ENCODE measurements at regions not wholly inside any gene's neighbourhood (a gene's known extent, or its start where the extent isn't known, plus 50 kb on each side); places are given as distances from the start of the nearest gene placed in this dataset.

DNA sequence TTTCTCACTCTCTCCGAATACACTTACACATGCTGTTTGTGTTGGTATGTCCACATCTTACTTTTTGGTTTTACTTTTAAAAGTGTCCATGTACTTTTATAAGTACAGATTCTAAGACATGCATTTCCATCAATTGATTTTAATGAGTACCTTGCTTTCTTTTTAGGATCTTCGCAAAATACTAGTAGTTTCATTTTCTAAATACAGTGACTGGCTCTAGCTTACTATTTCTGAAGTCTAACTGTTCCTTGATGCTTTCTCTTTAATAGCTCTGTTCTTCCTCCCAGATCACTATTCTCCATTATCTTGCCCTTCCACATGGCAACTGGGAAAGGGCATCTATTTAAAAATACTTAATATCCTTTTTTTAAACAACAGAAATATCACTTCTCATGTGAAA is 164.1 kb downstream of the KITLG start:
- DNase-seq (ENCODE audit: low read depth) (no peak), FAIRE-seq (no peak)
- TF ChIP-seq, protein P1, sequence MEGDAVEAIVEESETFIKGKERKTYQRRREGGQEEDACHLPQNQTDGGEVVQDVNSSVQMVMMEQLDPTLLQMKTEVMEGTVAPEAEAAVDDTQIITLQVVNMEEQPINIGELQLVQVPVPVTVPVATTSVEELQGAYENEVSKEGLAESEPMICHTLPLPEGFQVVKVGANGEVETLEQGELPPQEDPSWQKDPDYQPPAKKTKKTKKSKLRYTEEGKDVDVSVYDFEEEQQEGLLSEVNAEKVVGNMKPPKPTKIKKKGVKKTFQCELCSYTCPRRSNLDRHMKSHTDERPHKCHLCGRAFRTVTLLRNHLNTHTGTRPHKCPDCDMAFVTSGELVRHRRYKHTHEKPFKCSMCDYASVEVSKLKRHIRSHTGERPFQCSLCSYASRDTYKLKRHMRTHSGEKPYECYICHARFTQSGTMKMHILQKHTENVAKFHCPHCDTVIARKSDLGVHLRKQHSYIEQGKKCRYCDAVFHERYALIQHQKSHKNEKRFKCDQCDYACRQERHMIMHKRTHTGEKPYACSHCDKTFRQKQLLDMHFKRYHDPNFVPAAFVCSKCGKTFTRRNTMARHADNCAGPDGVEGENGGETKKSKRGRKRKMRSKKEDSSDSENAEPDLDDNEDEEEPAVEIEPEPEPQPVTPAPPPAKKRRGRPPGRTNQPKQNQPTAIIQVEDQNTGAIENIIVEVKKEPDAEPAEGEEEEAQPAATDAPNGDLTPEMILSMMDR (IDR thresholded peaks at IDR 0.05; ENCODE audit: insufficient read depth, low read depth, low read length) = no peak
- no peak for TF ChIP-seq EZH2 (IDR thresholded peaks at IDR 0.05; ENCODE audit: insufficient read depth, low read length)
- H3K27me3 ChIP-seq (ENCODE audit: insufficient read depth, low read length) = no peaks in the 10 kb centered on the region
- H3K9ac ChIP-seq (ENCODE audit: low read length) = no peak overlapping the region
- H3K9me3 ChIP-seq (ENCODE audit: insufficient read depth, low read depth, low read length) = no peaks in the 10 kb centered on the region
- peaks cover 18% of the 10 kb centered on the region for H3K4me1 ChIP-seq (ENCODE audit: insufficient read depth, low read length)
- H3K79me2 ChIP-seq (ENCODE audit: insufficient read depth, low read length) = peaks cover 2% of the 10 kb centered on the region
- H3K4me2 ChIP-seq (ENCODE audit: low read length) = peak overlapping the region; percentile 66
- H3K4me3 Mint-ChIP-seq (ENCODE audit: unreplicated experiment) = no peak overlapping the region
- H3K27me3 Mint-ChIP-seq (ENCODE audit: low read depth, unreplicated experiment) = no peaks in the 10 kb centered on the region
- peaks cover 5% of the 10 kb centered on the region for H3K4me1 Mint-ChIP-seq (ENCODE audit: low read depth, unreplicated experiment)
- H3K27ac Mint-ChIP-seq (ENCODE audit: unreplicated experiment) = no peak overlapping the region
- H4K20me1 ChIP-seq (ENCODE audit: insufficient read depth, low read length) = no peaks in the 10 kb centered on the region
- H3K36me3 Mint-ChIP-seq (ENCODE audit: low read depth, unreplicated experiment) = no peaks in the 10 kb centered on the region
- H3K27ac ChIP-seq (ENCODE audit: low read depth, low read length) = no peak overlapping the region
- no peaks in the 10 kb centered on the region for H3K9me3 Mint-ChIP-seq (ENCODE audit: unreplicated experiment)
- no peak overlapping the region for H3K4me3 ChIP-seq (ENCODE audit: insufficient read depth, low read depth, low read length)
- no peaks in the 10 kb centered on the region for H3K36me3 ChIP-seq (ENCODE audit: insufficient read depth, low read length)
- no peak overlapping the region for H2AFZ ChIP-seq (ENCODE audit: low read depth, low read length)

DNA sequence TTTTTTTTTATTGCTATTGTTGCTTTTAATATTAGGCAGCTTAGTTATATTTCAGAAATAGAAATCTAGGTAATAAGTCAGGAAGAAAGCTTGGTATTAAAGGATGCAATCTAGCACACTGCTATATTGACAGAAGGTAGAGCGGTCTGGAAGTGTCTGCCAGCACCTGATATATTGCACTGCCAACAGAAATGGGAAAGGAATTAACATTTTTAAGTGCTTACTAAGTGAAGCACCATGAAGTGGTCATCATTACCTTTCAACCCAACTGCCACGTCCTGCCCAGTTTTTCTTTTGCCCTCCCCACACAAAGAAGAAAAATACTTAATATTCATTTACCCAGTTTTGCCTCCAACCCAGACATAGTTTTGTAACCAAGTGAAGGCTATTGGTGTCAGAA is 163.5 kb downstream of the KITLG start:
- no peak for FAIRE-seq
- no peaks in the 10 kb centered on the region for H3K27me3 Mint-ChIP-seq (ENCODE audit: low read depth, unreplicated experiment)
- H3K36me3 Mint-ChIP-seq (ENCODE audit: low read depth, unreplicated experiment) = no peaks in the 10 kb centered on the region
- H3K27ac ChIP-seq (ENCODE audit: low read depth, low read length) = no peak overlapping the region
- peak overlapping the region; percentile 0 for H3K9ac ChIP-seq (ENCODE audit: low read length)
- H3K79me2 ChIP-seq (ENCODE audit: insufficient read depth, low read length) = peaks cover 2% of the 10 kb centered on the region
- no peak overlapping the region for H3K4me3 Mint-ChIP-seq (ENCODE audit: unreplicated experiment)
- peak; percentile 42 for DNase-seq (ENCODE audit: low read depth)
- H4K20me1 ChIP-seq (ENCODE audit: insufficient read depth, low read length) = no peaks in the 10 kb centered on the region
- H3K4me1 Mint-ChIP-seq (ENCODE audit: low read depth, unreplicated experiment) = peaks cover 9% of the 10 kb centered on the region
- no peak overlapping the region for H2AFZ ChIP-seq (ENCODE audit: low read depth, low read length)
- H3K4me1 ChIP-seq (ENCODE audit: insufficient read depth, low read length) = peaks cover 18% of the 10 kb centered on the region
- no peaks in the 10 kb centered on the region for H3K9me3 ChIP-seq (ENCODE audit: insufficient read depth, low read depth, low read length)
- no peaks in the 10 kb centered on the region for H3K36me3 ChIP-seq (ENCODE audit: insufficient read depth, low read length)
- peak overlapping the region; percentile 66 for H3K4me2 ChIP-seq (ENCODE audit: low read length)
- H3K4me3 ChIP-seq (ENCODE audit: insufficient read depth, low read depth, low read length) = no peak overlapping the region
- no peak overlapping the region for H3K27ac Mint-ChIP-seq (ENCODE audit: unreplicated experiment)
- no peak for TF ChIP-seq EZH2 (IDR thresholded peaks at IDR 0.05; ENCODE audit: insufficient read depth, low read length)
- TF ChIP-seq, protein P1 (IDR thresholded peaks at IDR 0.05; ENCODE audit: insufficient read depth, low read depth, low read length) = no peak
- H3K9me3 Mint-ChIP-seq (ENCODE audit: unreplicated experiment) = no peaks in the 10 kb centered on the region
- H3K27me3 ChIP-seq (ENCODE audit: insufficient read depth, low read length) = no peaks in the 10 kb centered on the region

DNA sequence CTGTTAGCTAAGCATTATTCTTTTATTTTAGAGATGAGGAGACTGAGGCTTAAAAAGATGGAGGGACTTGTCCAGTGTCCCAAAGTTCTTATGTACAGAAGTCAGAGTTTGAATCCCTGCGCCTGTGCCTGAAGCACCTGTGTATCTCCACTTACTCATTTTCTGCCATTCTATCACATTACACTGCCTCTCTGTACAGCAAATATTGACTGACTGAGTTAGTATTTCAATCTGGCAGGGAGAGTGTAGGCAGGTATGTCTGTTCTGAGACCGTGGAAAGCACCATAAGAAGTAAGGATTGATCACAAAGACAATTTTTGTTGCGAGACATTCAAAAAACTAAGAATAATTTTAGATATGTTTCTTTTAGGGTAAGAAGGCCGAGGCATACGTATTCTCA is 162.7 kb downstream of the KITLG start:
- Mint-ChIP-seq H3K27ac (ENCODE audit: unreplicated experiment) (no peak overlapping the region), H3K4me1 (ENCODE audit: low read depth, unreplicated experiment) (peaks cover 9% of the 10 kb centered on the region), H3K36me3 (ENCODE audit: low read depth, unreplicated experiment) (no peaks in the 10 kb centered on the region), H3K27me3 (ENCODE audit: low read depth, unreplicated experiment) (no peaks in the 10 kb centered on the region), H3K9me3 (ENCODE audit: unreplicated experiment) (no peaks in the 10 kb centered on the region), H3K4me3 (ENCODE audit: unreplicated experiment) (no peak overlapping the region)
- peak overlapping the region; percentile 0 for H3K9ac ChIP-seq (ENCODE audit: low read length)
- no peaks in the 10 kb centered on the region for H4K20me1 ChIP-seq (ENCODE audit: insufficient read depth, low read length)
- peak overlapping the region; percentile 66 for H3K4me2 ChIP-seq (ENCODE audit: low read length)
- peak overlapping the region; percentile 15 for H3K27ac ChIP-seq (ENCODE audit: low read depth, low read length)
- no peak for TF ChIP-seq EZH2 (IDR thresholded peaks at IDR 0.05; ENCODE audit: insufficient read depth, low read length)
- TF ChIP-seq, protein P1 (IDR thresholded peaks at IDR 0.05; ENCODE audit: insufficient read depth, low read depth, low read length) = no peak
- no peaks in the 10 kb centered on the region for H3K9me3 ChIP-seq (ENCODE audit: insufficient read depth, low read depth, low read length)
- no peak for DNase-seq (ENCODE audit: low read depth)
- no peaks in the 10 kb centered on the region for H3K36me3 ChIP-seq (ENCODE audit: insufficient read depth, low read length)
- peak overlapping the region; percentile 25 for H3K4me3 ChIP-seq (ENCODE audit: insufficient read depth, low read depth, low read length)
- peaks cover 2% of the 10 kb centered on the region for H3K79me2 ChIP-seq (ENCODE audit: insufficient read depth, low read length)
- no peak overlapping the region for H2AFZ ChIP-seq (ENCODE audit: low read depth, low read length)
- peaks cover 18% of the 10 kb centered on the region for H3K4me1 ChIP-seq (ENCODE audit: insufficient read depth, low read length)
- H3K27me3 ChIP-seq (ENCODE audit: insufficient read depth, low read length) = no peaks in the 10 kb centered on the region
- peak; percentile 32 for FAIRE-seq

Measured in astrocyte (in vitro differentiated cells and primary cell).